Transverse colon (tissue), 4 donors: ENCODE measurements at regions not wholly inside any gene's neighbourhood (a gene's known extent, or its start where the extent isn't known, plus 50 kb on each side); places are given as distances from the start of the nearest gene placed in this dataset.
"Not testable (repeated sequence)": the region's sequence is repeated elsewhere in the genome, so short reads cannot be mapped to it uniquely, and the experiment has no call there.

Experiments used
- POLR2AphosphoS5 ChIP-seq, 3 donors: sonication (generic); formaldehyde crosslinking; IDR thresholded peaks; one replicate each; pipeline ENCODE4 v1.6.1; 2016; ENCODE audit warnings: antibody characterized with exemption in 3 of 3
- TF ChIP-seq, protein P1 (sequence below), 5 experiments: fragments of 200-600 bp in 3 of 5; fragments of 450-650 bp in 2 of 5; sonication (generic) in 3 of 5; IDR thresholded peaks; 1 replicate in 2 of 5; 2 replicates in 3 of 5; pipeline ENCODE4 v1.5.1; 2016 to 2017; ENCODE audit warnings: antibody characterized with exemption in 5 of 5, inconsistent platforms in 3 of 5, mild to moderate bottlenecking in 2 of 5, moderate library complexity in 1 of 5

DNA sequence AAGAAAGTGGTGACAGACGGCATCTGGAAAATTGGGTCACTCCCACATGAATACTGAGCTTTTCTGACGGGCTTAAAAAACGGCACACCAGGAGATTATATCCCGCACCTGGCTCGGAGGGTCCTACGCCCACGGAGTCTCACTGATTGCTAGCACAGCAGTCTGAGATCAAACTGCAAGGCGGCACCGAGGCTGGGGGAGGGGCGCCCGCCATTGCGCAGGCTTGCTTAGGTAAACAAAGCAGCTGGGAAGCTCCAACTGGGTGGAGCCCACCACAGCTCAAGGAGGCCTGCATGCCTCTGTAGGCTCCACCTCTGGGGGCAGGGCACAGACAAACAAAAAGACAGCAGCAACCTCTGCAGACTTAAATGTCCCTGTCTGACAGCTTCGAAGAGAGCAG is 966.2 kb upstream of the USP15 start:
- TF ChIP-seq, protein P1, sequence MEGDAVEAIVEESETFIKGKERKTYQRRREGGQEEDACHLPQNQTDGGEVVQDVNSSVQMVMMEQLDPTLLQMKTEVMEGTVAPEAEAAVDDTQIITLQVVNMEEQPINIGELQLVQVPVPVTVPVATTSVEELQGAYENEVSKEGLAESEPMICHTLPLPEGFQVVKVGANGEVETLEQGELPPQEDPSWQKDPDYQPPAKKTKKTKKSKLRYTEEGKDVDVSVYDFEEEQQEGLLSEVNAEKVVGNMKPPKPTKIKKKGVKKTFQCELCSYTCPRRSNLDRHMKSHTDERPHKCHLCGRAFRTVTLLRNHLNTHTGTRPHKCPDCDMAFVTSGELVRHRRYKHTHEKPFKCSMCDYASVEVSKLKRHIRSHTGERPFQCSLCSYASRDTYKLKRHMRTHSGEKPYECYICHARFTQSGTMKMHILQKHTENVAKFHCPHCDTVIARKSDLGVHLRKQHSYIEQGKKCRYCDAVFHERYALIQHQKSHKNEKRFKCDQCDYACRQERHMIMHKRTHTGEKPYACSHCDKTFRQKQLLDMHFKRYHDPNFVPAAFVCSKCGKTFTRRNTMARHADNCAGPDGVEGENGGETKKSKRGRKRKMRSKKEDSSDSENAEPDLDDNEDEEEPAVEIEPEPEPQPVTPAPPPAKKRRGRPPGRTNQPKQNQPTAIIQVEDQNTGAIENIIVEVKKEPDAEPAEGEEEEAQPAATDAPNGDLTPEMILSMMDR (IDR thresholded peaks at IDR 0.05), result not testable (repeated sequence)
- TF ChIP-seq POLR2AphosphoS5 (IDR thresholded peaks at IDR 0.05), result not testable (repeated sequence)
